SU-DHL-6 (cell line): ENCODE measurements at regions not wholly inside any gene's neighbourhood (a gene's known extent, or its start where the extent isn't known, plus 50 kb on each side); places are given as distances from the start of the nearest gene placed in this dataset.
"Not testable (repeated sequence)": the region's sequence is repeated elsewhere in the genome, so short reads cannot be mapped to it uniquely, and the experiment has no call there.

Experiments used
- H2AFZ ChIP-seq: fragments of 200-600 bp; sonication (generic); 2 replicates; pipeline ENCODE4 v1.6.1; 2014; ENCODE audit warnings: low read depth, mild to moderate bottlenecking, moderate library complexity, mixed read lengths, antibody characterized with exemption, low read length; ENCODE audit not compliant: severe bottlenecking
- H3F3A ChIP-seq: fragments of 200-600 bp; shearing (Covaris generic); 2 replicates; pipeline ENCODE4 v1.6.0; 2016; ENCODE audit warnings: antibody characterized with exemption, mild to moderate bottlenecking; ENCODE audit not compliant: insufficient read depth
- H3K27ac ChIP-seq: fragments of 200-600 bp; sonication (generic); 2 replicates; pipeline ENCODE4 v1.5.1; 2016; ENCODE audit warnings: low read depth, mild to moderate bottlenecking, low read length, moderate library complexity, mixed read lengths
- H3K27me3 ChIP-seq: fragments of 200-600 bp; sonication (generic), shearing (Covaris generic); 2 replicates; pipeline ENCODE4 v1.6.0; 2014; ENCODE audit warnings: mild to moderate bottlenecking, low read length
- H3K36me3 ChIP-seq: fragments of 200-600 bp; sonication (generic); 2 replicates; pipeline ENCODE4 v1.6.1; 2014; ENCODE audit warnings: mild to moderate bottlenecking, low read length, mixed read lengths
- H3K4me2 ChIP-seq: fragments of 300-600, 200-600 bp; shearing (Covaris generic), sonication (generic); 2 replicates; pipeline ENCODE4 v1.6.0; 2014; ENCODE audit warnings: low read length, low read depth, mild to moderate bottlenecking; ENCODE audit not compliant: poor library complexity, severe bottlenecking
- H3K4me3 ChIP-seq: fragments of 200-600 bp; sonication (generic); 2 replicates; pipeline ENCODE4 v1.5.1; 2014; ENCODE audit warnings: antibody characterized with exemption, low read length, mild to moderate bottlenecking, mixed read lengths; ENCODE audit not compliant: insufficient read depth, poor library complexity, severe bottlenecking
- H3K79me2 ChIP-seq: fragments of 200-600 bp; sonication (generic); 2 replicates; pipeline ENCODE4 v1.6.1; 2014; ENCODE audit warnings: mild to moderate bottlenecking, low read length, moderate library complexity; ENCODE audit not compliant: insufficient read depth
- H3K9ac ChIP-seq: fragments of 200-600 bp; sonication (generic); 2 replicates; pipeline ENCODE4 v1.7.0; 2014; ENCODE audit warnings: mild to moderate bottlenecking, low read length
- H3K9me2 ChIP-seq: fragments of 200-600 bp; sonication (generic); replicated peaks from 2 replicates; pipeline ENCODE4 v1.6.1; 2014; ENCODE audit warnings: low read length; ENCODE audit not compliant: insufficient read depth
- H3K9me3 ChIP-seq: fragments of 200-600 bp; sonication (generic); 2 replicates; pipeline ENCODE4 v1.6.1; 2014; ENCODE audit warnings: low read length, mixed read lengths; ENCODE audit not compliant: insufficient read depth
- H4K20me1 ChIP-seq: fragments of 200-600 bp; sonication (generic); 2 replicates; pipeline ENCODE4 v1.6.1; 2014; ENCODE audit warnings: low read depth, mild to moderate bottlenecking, antibody characterized with exemption, low read length, moderate library complexity, mixed read lengths

DNA sequence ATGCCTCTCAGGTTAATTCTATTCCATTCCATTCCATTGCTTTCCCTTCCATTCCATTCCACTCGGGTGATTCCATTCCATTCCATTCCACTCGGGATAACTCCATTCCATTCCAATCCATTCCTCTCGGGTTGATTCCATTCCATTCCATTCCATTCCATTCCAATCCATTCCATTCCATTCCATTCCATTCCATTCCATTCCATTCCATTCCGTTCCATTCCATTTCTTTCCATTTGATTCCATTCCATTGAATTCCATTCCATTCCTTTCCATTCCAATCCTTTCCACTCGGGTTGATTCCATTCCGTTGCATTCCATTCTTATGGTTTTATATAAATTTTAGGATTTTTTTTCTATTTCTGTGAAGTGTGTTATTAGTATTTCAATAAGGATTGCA, 170.2 kb downstream of the CWH43 start:
- H3K9me3 ChIP-seq: peaks cover 51% of the 10 kb centered on the region; the same call in 1 of the 2 replicates
- not testable (repeated sequence) for H4K20me1 ChIP-seq, H3F3A ChIP-seq, H3K27me3 ChIP-seq, H3K27ac ChIP-seq, H3K4me3 ChIP-seq, H3K9ac ChIP-seq, H3K9me2 ChIP-seq, H3K79me2 ChIP-seq, H3K36me3 ChIP-seq, H2AFZ ChIP-seq, H3K4me2 ChIP-seq

GRCh38 chr4:49157630-49158029, 171.6 kb downstream of the CWH43 start:
- H4K20me1 ChIP-seq, H3K4me2 ChIP-seq, H3K79me2 ChIP-seq, H3K4me3 ChIP-seq, H3K9ac ChIP-seq, H2AFZ ChIP-seq, H3K27me3 ChIP-seq, H3K36me3 ChIP-seq, H3K9me2 ChIP-seq, H3K27ac ChIP-seq, H3F3A ChIP-seq: not testable (repeated sequence)
- H3K9me3 ChIP-seq: peaks cover 39% of the 10 kb centered on the region; the same call in 1 of the 2 replicates

DNA sequence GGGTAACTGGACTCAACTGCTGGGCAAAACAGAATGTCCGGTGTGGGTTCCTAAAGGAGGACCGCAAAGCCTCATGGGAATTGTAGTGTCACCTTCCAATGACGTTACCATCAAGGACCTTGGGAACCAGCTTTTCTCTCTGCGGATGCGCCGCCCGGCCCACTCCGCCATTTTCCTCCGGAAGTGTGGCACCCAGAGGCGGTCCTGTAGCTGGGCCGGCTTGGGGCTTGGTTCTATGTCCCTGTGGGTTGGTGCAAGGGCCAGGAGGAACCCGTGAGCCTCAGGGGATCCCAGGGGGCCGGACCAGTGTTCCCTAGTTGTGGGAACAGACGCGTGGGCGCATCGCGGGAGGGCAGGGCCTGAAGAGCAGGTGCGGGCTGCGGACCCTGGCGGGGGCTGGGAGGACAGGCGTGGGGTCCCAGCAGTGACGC, 175.1 kb downstream of the CWH43 start:
- H3K9me3 ChIP-seq, H3K4me2 ChIP-seq, H3K4me3 ChIP-seq, H3K27me3 ChIP-seq, H2AFZ ChIP-seq, H3F3A ChIP-seq, H4K20me1 ChIP-seq, H3K9me2 ChIP-seq, H3K9ac ChIP-seq, H3K27ac ChIP-seq, H3K36me3 ChIP-seq, H3K79me2 ChIP-seq: not testable (repeated sequence)

- H4K20me1 ChIP-seq, H3K27me3 ChIP-seq, H3K79me2 ChIP-seq, H3K4me3 ChIP-seq, H3K36me3 ChIP-seq, H3K4me2 ChIP-seq, H3F3A ChIP-seq, H3K9me2 ChIP-seq, H3K9me3 ChIP-seq, H3K9ac ChIP-seq, H3K27ac ChIP-seq, H2AFZ ChIP-seq: not testable (repeated sequence)
These were observed 178.8 kb downstream of the CWH43 start for GRCh38 chr4:49164916-49165315.

DNA sequence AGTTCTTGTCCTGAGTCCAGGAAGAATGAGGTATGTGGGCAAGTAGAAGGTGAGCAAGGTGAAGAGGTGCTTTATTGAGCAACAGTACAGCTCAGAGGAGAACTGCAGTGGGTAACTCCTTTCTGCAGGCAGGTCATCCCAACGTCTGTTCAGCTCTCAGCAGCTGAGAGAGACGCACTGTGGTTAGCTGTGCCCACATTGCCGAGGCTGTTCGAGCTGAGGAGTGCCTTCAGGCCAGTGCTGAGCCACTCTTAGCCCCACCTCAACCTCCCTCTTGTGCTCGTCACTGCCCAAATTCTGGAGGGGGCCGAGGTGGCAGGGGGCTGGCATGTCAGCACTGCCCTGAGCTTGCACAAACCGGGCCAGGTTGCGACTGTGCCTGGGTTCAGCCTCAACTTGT, 191.8 kb downstream of the CWH43 start:
- H2AFZ ChIP-seq, H3K9ac ChIP-seq: not testable (repeated sequence)

GRCh38 chr4:49181088-49181487, 195.0 kb downstream of the CWH43 start:
- not testable (repeated sequence) for H2AFZ ChIP-seq, H3K9me2 ChIP-seq, H4K20me1 ChIP-seq, H3K9ac ChIP-seq, H3K27me3 ChIP-seq, H3K27ac ChIP-seq, H3K4me2 ChIP-seq, H3K9me3 ChIP-seq, H3K4me3 ChIP-seq, H3F3A ChIP-seq, H3K79me2 ChIP-seq, H3K36me3 ChIP-seq

More for the DNA sequence above, 191.8 kb downstream of the CWH43 start:
- not testable (repeated sequence) for H3F3A ChIP-seq, H3K79me2 ChIP-seq, H4K20me1 ChIP-seq, H3K4me3 ChIP-seq, H3K27ac ChIP-seq, H3K27me3 ChIP-seq, H3K36me3 ChIP-seq, H3K9me3 ChIP-seq, H3K4me2 ChIP-seq, H3K9me2 ChIP-seq

GRCh38 chr4:49211396-49212194, 225.5 kb downstream of the CWH43 start:
- not testable (repeated sequence) for H4K20me1 ChIP-seq, H3K9me3 ChIP-seq, H3F3A ChIP-seq, H3K4me2 ChIP-seq, H2AFZ ChIP-seq, H3K36me3 ChIP-seq, H3K4me3 ChIP-seq, H3K79me2 ChIP-seq, H3K27ac ChIP-seq, H3K9ac ChIP-seq, H3K27me3 ChIP-seq, H3K9me2 ChIP-seq

DNA sequence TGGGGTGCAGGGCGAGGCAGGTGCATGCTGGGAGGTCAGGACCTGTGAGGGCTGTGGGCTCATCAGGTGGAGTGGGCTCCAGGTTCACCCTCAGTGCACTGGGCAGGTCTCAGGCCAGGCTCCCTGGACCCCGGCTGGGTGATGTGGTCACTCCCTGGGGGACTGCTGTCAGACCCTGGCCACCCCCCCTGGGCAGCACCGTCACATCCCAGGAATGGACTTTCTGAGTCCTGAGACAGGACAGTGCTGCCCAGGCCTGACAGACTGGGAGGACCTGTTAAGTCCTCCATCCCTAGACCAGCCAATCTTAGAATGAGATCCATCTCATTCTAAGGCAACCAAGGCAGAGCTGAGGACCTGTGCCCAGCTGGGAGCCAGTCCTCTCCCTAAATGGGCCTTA, 227.2 kb downstream of the CWH43 start:
- H3K9ac ChIP-seq, H3K79me2 ChIP-seq, H3K9me2 ChIP-seq, H3K4me3 ChIP-seq, H3K27me3 ChIP-seq, H4K20me1 ChIP-seq, H3F3A ChIP-seq, H3K4me2 ChIP-seq, H3K9me3 ChIP-seq, H3K36me3 ChIP-seq, H3K27ac ChIP-seq, H2AFZ ChIP-seq: not testable (repeated sequence)
